ENCODE measurements at regions not wholly inside any gene's neighbourhood (a gene's known extent, or its start where the extent isn't known, plus 50 kb on each side); places are given as distances from the start of the nearest gene placed in this dataset.

DNA sequence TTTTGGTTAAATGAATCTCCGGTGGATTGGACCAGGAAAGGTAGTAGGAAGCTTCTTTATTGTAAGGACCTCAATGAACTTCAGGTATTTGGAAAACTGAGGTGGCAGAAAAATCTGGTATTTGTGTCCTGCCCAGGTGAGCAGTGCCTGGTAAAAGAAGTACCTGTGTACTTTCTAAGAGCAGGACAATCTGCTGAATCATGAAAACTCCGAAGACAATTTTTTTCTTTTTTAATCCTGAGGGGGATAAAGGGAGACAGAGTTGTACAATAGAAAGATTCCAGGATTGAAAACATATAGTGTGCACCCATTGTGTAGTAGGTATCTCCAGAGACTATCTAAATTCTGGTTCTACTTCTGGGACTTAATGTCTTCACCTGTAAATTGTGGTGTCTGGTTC is 191.8 kb upstream of the SPOPL start:
- no peak for TF ChIP-seq EP300 (IDR thresholded peaks at IDR 0.05; ENCODE audit: borderline replicate concordance)
- no peak for TF ChIP-seq REST (IDR thresholded peaks at IDR 0.05; ENCODE audit: low read depth)
- no peak for TF ChIP-seq TCF12 (IDR thresholded peaks at IDR 0.05; ENCODE audit: low read depth)
- no peak for TF ChIP-seq CREB1 (IDR thresholded peaks at IDR 0.05; ENCODE audit: low read depth)
- no peak for TF ChIP-seq USF1 (IDR thresholded peaks at IDR 0.05)

Measured in Ishikawa (cell line).